Gastroesophageal sphincter (tissue), 3 donors: ENCODE measurements at regions not wholly inside any gene's neighbourhood (a gene's known extent, or its start where the extent isn't known, plus 50 kb on each side); places are given as distances from the start of the nearest gene placed in this dataset.

Experiments
- CTCF ChIP-seq, 4 experiments: fragments of 200-600 bp in 2 of 4; fragments of 450-650 bp in 2 of 4; sonication (generic) in 1 of 4; IDR thresholded peaks; one replicate each; pipeline ENCODE4 v1.5.1; 2017 to 2019; ENCODE audit warnings: antibody characterized with exemption in 4 of 4, mild to moderate bottlenecking in 2 of 4, moderate library complexity in 2 of 4
- EP300 ChIP-seq: sonication (generic); formaldehyde crosslinking; IDR thresholded peaks from one replicate; pipeline ENCODE4 v1.6.1; 2017; ENCODE audit warnings: antibody characterized with exemption, mild to moderate bottlenecking

GRCh38 chr3:68662176-68662575, 270.2 kb downstream of the TAFA4 start:
- TF ChIP-seq EP300 (no peak), CTCF (IDR thresholded peaks at IDR 0.05) (no peak)
